CD4-positive, alpha-beta T cell treated with Interleukin-10 for 1 hour (primary cell): ENCODE measurements at regions not wholly inside any gene's neighbourhood (a gene's known extent, or its start where the extent isn't known, plus 50 kb on each side); places are given as distances from the start of the nearest gene placed in this dataset.

ENCODE experiments used
- DNase-seq: peaks from one replicate; pipeline ENCODE4 v3.0.0-alpha.2; 2020

DNA sequence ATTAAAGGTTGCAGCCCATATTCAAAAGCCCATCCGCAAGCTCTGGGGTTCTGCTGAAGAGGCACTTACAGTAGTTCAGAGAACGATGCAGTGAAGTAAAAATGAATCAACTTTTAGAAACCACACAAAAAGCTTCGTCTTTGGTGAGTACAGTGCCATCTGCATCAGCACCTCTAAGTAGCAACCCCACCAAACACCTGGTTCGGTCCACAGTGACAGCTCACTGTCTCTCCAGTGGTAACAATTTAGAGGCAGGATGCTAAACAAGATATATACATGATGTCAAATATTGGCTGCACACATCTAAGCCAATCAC is 275.4 kb upstream of the TCF4 start:
- DNase-seq = no peak

DNA sequence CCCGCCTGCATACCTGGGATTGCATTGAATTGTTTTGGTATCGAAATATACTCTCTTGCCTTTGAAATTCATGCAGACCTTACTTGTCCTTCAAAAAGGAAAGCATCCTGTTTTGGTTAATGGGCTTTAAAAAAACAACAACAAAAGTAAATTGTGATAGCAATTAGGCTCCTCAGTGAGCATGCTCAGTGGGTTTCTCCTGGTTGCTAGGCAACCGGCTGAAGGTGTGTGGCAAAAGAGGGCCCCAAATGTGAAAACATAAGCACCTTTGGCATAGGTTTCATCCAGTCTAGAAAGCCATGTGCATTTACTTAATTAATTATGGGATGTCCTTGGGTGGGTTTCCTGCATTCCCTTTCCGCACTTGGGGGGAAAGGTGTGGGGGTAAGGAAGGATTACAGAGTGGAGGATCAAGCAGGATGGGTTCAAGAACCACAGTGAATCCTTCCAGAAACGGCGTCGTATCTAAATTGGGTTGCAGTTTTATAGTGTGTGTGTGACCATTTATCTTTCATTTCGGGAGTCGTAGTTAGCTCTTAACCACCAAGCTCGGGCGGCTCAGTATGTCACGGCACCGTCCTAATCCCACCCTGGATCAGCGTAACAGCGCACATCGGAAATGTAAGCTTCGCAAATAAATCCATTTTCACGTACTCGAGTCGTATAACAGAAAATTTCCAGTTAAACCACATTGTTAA is 274.9 kb upstream of the TCF4 start:
- DNase-seq = no peak

DNA sequence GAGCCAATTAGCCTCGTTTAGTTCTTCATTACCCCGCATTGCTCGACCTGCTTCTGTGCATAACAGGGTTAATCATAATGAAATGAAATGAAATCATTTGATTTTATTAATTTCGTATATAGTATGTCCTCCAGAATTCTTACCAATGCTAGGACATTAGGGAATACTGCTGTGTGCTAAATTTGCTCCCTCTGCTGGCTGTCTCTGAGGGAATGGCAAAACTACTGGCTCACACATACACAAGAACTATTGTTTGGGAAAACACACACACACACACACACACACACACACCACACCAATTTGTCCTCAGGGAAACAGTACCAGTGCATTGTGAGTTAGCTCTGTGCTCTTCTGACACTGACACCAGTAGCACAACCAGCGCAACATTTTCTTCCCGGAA is 273.3 kb upstream of the TCF4 start:
- no peak for DNase-seq

DNA sequence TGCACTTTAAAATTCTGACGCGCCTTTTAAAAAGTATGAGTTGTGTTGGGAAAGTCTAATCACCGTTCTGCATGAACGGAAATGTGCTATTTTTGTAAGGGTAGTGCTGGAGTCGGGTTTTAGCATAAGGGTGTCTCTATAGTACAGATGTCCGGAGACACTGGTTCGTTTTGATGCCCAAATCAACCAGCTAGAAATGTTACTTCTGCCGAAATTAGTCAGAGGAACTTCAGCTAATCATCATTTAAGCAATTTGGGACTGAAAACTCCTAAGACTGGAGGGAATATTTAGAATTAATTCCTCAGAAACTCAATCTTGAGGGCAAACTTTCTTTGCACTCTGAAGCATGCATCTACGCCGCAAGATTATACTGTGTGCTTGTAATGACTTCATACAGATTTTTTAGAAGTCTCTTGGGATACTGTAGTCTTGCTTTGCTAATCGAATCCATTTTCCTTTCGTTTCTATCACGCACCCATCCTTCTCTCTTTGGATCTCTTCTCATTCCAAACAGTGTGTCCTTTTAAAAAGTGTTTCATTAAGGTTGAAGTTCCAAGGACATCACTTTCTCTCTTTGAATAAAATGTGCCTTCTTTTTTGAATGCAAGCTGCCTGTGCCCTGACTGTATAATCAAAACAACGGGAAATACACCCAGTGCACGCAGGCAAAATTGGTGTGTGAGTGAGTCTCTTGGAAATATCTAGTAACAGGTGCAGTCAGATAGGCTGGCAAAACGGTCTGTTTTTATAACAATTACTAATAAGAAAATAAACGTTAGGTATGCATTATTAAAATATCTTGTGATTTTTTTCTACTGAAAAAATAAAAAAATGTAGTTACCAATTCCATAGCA is 270.9 kb upstream of the TCF4 start:
- DNase-seq = no peak

DNA sequence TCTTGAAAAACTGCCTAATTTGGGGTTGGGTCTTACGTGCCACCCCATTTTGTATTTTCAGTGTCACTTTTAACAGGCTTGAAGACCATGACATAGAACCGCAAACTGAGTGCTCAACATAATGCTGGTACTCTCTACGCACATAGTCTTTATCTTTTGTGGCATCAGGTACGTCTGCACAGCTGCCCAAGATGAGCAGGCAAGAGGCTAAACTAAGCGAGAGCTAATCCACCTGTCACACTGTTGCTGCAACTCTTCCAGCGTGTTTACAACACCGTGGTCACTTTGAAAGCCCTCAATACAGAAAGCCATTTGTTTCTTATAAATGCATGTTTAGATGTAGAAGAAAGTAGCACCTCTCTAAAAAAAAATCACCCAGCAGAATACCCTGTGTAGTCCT is 270.0 kb upstream of the TCF4 start:
- no peak for DNase-seq

DNA sequence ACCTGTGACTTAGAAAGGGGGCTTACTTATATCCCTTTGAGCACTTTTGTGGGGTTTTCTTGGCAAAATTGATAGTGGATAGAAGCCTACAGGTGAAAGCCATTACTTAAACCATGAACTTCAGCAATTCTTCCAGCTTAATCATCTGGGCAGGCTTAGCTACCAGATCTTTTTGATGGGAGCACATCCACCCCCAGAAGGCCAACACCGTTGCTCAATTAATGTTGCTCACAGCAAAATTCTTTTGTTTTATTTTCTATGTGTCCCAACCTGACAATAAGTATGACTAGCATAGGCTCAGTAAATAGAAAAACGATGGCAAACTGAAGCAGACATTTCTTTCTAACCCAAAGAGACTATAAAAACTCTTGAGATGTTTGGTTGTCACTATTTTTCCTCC is 269.4 kb upstream of the TCF4 start:
- no peak for DNase-seq

DNA sequence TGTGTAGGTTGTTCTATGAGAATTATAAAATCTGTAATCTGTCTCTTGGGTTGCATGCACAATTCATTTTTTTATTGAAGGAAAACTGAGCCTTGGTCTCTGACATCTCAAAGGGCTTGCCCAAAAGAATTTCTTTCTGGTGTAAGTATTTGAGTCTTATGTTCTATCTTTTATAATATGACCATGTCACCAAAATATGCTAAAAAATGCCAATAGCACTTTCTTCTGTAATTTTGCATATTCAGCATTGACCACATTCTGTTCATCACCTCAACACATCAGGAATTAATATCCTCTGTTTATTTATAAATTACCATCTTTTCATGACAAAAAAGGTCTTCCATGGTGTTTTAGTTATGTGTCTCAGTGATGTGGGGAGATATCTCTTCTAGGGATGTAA is 268.7 kb upstream of the TCF4 start:
- DNase-seq = no peak

DNA sequence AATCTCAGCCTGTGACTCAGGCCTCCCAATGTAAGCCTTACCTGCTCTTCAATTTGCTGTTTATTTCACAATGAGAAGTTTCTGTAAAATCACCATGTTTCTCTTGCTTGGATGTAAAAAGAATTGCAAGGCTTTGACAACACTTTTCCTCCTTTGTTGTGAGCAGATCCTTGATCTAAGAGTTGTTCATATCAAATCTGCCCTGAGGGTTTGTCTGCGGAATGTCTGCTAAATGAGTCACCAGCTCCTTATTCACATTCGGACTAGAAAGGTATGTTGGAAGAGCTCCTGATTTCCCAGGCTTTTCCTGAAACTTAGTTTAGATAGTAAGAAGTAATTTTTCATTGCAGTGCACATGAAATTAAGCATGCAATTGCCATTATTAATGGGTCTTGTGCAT is 268.2 kb upstream of the TCF4 start:
- DNase-seq = no peak

DNA sequence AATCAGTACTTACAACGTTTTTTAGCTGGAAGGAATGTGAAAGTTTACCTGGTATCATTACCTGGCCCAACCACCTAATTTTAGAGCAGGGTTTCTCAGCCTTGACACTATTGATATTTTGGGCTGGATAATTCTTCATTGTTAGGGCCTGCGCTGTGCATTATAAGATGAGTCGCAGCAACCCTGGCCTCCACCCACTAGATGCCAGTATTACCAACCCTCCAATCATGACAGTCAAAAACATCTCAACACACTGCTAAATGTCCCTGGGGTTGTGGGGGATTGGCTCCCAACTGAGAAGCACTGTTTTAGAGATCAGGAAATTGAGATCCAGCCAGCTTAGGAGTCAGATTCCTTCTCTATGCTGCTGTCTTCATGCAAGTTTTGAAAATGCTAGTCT is 265.3 kb upstream of the TCF4 start:
- DNase-seq = no peak

DNA sequence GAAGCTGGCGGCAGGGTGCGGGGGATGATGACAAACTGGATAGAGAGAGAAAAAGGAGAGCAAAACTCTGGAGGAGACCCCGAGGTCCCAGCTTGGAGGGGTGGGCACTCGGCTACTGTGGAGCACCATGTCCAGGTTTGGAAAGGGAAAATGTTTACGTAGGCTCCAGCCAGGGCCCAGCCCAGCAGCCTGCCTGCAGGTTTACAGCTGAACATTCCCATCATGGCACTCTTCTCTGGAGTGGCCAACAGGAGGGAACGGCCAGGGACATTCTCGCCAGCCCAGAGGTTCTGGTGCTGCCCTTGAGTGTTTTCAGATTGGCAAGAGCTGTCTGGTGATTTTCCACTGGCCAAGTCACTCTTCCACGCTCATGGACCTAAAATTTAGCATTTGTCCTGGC is 262.9 kb upstream of the TCF4 start:
- DNase-seq = no peak

DNA sequence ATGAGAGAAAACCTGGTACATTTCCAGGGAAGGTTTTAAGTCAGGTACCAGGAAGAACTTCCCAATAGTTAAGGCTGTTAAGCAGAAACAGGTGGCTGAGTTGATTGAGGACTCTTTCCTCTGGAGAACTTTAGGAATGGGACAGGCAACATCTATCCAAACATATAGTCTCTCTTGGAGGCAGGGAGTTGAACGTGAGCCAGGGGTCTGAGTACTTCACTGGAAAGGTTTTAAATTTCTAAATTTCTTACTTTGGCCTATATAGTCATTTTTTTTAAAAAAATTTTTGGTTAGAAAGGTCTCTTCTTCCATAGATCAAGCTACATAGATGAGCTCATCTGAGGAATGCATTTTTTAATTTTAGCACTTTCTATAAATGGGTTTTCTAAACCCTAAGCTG is 261.4 kb upstream of the TCF4 start:
- DNase-seq = no peak

DNA sequence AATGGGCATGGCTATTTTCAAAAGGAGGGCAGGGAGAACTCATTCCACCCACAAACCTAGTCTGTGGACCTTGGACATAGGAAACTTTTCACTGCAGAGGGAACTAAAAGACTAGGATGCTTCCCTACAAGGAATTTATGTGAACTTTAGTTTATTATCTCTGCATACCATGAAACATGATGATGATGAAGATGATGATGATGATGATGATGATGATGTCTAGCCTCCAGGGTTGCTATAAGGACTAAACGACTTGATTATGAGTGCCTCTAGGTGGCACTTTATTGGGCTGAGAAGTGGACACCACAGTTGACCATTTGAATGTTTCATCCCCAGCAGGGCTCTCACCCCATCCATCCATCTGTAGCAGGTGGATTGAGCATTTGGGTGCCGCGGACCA is 260.0 kb upstream of the TCF4 start:
- no peak for DNase-seq

DNA sequence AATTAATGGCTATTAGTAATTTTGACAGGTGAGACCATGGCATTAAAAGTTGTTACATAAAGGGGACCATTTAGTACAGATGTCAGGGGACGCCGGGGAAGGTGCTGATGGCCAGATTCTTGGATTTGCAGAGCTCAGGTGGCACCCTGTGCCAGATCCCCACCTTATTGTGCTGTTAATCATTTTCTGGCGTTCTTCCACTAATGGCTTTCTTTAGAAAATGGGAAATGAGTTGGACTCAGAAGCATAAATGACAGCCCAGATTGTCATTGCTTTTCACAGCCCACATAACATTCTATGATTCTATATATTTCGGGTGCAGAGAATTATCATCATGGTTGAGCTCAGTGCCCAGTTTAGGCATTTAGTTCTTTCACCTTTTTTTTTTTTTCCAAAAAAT is 257.2 kb upstream of the TCF4 start:
- no peak for DNase-seq

DNA sequence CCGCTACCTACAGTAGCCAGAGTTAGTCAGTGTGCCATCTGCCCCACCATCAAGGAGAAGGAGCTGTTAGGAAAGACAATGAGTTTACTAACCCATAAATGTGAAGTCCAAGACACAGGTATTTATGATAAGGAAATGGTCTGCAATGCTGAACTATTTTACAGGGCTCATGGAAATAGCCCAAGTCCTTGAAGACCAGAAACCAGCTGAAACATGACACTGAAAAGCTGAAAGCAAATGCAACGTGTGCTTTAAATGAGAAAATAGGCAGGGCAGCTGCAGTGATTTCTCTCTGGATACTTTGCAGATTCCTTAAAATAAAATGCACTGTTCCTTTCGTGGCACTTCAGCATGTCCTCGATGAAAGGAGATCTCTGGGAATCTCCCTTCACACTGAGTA is 256.4 kb upstream of the TCF4 start:
- no peak for DNase-seq

DNA sequence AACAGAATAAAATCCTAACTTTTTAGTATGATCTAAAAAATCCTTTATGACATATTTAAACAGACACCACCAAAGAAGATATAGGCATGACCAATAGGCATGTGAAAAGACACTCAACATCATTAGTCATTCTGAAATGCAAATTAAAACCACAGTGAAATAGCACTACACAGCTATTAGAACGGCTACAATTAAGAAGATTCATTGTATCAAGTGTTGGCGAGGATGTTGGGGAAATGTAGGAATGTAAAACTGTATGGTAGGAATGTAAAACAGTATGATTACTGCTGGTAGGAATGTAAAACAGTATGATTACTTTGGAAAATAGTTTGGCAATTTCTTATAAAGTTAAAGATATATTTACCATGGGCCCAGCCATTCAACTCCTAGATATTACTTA is 253.3 kb upstream of the TCF4 start:
- DNase-seq = no peak

DNA sequence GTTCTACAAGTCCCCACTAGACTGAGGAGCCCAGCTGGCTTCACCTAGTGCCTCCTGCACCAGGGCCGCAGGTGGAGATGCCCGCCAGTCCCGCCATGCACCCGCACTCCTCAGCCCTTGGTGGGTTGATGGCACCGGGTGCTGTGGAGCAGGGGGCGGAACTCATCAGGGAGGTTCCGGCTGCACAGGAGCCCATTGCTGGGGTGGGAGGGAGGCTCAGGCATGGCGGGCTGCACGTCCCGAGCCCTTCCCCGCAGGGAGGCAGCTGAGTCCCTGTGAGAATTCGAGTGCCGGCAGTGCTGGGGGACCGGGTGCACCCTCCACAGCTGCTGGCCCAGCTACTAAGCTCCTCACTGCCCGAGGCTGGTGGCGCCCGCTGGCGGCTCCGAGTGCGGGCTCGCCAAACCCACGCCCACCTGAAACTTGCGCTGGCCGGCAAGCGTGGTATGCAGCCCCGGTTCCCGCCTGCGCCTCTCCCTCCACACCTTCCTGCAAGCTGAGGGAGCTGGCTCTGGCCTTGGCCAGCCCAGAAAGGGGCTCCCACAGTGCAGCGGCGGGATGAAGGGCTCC is 252.7 kb upstream of the TCF4 start:
- DNase-seq = no peak

DNA sequence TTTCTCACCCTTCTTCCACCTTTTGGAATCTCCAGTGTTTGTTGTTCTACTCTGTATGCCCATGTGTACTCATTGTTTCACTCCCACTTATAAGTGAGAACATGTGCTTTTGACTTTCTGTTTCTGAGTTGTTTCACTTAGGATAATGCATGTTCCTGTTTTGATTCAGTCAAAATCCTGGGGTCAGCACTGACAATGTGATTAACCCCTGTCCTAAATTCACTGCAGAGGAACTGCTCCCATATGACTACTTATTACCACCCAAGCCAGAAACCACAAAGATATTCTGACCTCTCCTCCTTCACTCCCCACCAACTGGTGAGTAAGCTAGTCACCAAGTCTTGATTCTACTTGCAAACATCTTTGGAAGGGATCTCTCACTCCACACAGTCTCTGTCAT is 251.4 kb upstream of the TCF4 start:
- DNase-seq = no peak

DNA sequence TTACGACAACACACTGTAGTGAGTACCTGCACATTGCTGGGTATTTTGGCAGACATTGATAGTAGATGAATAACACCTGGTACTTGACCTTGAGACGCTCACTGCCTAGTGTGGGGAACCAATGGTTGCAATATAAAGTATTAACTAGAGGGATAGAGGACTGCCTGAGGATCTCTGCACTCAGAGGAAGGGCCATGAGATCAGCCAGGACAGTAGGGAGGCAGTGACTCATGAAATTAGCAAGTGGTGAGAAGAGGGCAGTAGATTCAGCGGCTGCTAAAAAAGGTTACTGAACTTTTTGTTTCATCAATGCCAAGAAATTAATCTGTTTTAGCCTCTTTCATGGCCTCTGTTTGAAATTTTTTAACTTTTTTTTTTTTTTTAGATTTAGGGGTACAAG is 250.8 kb upstream of the TCF4 start:
- no peak for DNase-seq

DNA sequence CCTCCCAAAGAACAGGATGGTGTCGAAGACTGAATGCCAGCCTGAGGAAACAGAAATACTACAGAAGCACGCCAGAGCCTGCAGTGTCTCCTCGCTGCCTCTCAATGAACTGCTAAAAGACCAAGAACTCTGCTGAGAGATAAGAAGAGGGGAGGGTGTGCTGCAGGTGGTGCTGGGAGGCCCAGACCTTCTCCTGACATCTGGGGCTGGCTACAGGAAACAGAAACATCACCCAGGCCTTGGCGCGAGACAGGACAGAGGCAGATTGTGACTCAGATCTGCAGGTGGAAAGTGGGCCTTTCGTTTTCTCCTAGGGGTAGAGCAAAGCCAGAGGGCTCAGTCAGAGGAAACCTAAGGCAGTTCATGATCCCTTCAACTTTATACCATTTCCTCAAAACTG is 250.3 kb upstream of the TCF4 start:
- DNase-seq = no peak

DNA sequence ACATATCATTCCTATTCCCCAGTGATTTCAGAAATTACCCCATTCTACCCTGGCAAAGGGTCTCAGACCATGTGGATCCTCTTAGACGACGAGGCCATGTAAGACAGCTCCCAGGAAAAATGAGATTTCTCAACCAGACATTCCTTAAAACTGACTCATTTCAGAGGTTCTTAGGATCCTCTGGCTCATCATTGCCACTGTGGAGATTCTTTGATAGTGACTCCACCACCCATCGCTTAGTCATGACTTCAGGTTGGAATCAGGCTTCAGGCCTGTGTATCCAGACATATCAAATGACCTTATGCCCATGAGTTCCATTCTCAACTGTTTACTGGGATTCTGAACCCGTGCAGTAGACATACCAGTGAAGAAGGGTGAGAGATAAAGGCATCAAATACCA is 245.6 kb upstream of the TCF4 start:
- DNase-seq = no peak

DNA sequence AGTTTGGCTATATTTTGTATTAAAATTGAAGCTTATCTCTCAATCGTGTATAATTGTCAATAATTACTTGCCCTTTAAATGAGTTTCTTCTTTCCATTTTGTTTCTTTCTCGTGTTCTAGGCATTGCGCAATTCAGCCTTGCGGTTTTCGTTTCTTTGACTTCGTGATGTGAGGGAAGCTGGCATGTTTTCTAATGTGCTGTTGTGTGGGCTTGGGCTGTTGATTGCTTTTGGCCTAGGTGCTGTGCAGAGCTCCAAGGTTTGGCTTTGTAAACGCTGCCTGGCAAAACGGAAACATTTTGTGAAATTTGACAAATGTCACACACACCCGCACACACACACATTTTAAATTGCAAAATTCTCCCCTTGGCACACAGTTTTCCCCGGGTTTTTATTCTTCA is 242.6 kb upstream of the TCF4 start:
- DNase-seq = no peak

DNA sequence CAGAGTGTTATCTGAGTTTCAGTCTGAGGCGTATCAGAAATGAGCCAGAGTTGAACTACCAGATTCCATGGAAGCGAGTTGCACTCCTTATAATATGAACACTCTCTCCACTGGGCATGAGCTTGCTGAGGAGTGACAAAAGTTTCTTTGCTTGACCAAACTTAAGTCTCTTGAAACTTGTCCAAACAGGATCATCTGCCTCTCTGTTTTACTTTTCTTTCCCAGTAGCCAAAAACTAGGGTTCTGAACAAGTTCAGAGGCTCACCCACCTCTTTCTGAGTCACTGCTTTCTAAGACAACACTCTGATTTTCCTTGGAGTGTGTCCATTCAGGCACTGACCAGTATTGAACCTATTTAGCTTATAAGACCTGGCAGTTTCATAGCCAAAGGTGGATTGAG is 233.2 kb upstream of the TCF4 start:
- no peak for DNase-seq

DNA sequence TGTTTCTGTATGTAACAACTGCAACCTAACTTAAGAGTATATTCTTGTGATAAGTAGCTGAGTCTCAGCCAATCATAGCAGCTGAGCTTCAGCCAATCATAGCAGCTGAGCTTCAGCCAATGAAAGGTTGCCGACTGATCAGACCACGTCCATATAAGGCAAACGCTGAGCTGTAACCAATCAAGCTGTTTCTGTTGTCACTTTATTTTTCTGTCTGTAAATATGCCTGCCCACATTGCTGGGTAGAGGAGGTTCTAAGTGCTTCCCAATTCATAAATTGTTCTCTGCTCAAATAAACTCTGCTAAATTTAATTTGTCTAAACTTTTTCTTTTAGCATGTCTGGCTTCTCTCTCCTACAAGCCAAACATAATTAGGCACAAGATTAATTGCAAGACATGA is 231.5 kb upstream of the TCF4 start:
- DNase-seq = no peak

DNA sequence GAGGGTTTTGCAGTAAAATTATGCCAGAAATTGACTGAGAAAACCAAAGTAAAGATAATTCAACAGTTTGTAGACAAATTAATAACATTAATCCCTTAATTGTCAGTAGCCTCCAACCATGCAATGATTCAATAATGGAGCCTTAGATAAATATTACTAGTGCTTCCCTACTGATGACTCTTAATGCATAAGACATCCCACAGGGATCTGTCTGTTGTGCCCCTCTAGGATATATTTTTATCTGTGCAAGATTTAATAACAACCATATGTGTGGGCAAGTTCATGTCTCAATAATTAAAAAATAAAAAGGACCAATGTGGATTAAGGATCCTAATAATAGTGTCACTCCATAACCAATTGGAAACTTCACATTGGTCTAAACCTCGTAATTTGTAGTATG is 230.3 kb upstream of the TCF4 start:
- no peak for DNase-seq

DNA sequence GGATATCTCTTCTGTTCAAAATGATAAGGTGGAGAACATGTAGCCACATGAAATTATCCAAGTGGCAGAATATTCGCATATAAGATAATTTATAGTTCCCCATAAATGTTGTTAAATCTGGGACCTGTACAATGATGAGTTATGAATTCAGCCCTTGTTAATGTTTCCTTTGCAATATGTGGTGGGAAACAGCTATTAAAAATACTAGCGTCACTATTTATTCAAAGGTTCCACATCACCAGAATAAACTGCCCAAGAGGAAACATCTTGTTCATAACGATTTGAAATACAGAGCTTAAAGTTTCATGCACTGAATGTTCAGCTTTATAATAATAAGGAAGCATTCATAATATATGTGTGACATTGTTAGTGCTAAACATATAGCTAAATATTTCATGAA is 223.9 kb upstream of the TCF4 start:
- no peak for DNase-seq
